HG03066 (cell line): ENCODE measurements at regions not wholly inside any gene's neighbourhood (a gene's known extent, or its start where the extent isn't known, plus 50 kb on each side); places are given as distances from the start of the nearest gene placed in this dataset.
"Not testable (repeated sequence)": the region's sequence is repeated elsewhere in the genome, so short reads cannot be mapped to it uniquely, and the experiment has no call there.

Experiments used
- ATAC-seq: cut with Tn5 transposase; IDR thresholded peaks from one replicate; pipeline ENCODE4 v1.9.1; 2021; ENCODE audit warnings: low read depth; ENCODE audit not compliant: unreplicated experiment

DNA sequence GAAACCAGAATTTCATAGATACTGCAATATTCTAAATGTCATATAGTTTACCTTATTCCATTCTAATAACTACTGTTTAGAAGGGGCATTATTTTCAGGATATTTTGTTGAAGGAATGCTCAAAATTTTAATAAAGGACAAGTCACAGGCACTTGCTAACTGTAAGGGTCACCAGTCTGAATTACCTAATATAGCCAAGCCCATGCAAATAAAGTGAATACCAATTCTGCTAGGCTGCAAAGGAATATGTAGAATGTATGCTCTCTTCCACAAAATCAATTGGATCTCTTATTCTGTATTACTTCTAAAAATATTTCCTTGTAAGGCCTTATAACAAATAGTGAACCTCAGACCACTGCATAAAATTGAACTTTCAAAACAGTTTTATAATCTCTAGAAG lies 52.3 kb upstream of the FAT4 start:
- ATAC-seq: no peak

DNA sequence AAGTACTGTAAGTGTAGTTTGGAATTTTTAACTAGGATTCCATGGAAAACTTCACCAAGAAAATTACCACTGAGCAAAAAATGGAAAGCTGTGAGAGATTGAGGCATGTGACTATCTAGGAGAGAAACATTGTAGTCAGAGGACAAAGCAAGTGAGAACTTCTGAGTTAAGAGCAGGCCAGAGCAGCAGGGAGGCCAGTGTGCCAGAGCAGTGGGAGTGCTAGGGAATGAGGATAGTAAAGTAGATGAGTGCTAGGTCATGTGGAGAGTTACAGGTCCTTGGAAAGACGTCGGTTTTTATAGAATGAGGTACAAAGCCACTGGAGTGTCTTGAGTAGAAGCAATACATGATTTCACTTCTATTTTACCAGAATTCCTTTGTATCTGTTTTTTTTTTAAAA lies 52.7 kb upstream of the FAT4 start:
- ATAC-seq: no peak

DNA sequence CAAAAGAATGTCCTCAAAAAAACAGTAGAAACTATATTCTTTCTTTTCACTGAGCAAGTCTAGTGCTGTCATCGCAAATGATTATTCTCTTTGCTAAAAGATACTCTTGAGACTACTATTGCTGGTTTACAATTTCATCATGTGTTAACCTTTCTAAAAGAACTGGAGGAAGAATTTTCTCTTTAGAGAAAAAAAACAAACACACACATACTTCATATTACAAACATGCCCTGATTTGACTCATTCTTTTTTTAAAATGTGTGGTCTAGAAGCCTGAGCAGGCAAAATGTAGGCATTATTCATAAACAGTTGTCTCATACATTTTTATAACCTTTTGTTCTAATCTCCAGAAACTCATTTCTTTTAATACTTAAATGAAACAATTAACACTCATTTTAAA lies 60.6 kb upstream of the FAT4 start:
- no peak for ATAC-seq

DNA sequence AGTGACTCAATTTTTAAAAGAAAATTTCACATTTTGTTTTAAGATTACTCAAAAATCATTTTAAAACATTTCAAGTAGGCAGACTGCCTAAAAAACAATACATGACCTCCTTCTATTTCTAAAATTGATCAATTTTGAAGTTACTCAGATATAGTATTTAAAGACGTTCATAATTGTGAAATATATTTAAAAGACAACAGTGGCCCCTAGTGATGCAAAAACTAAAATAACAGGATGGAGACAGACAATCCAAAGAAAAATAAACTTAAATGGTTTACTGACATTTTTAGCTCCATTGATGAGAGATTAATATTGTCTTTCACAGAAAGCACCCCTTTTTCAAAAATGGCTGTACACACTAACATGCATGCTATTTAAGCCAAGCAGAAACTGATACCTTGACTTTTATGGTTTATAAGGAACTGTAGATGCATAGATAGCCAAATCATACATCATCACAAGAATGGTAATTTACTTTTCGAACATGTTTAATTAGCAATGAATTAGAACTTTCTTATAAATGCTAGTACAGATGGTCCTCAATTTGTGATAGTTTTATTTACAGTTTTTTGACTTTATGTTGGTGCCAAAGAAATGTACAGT lies 69.8 kb upstream of the FAT4 start:
- no peak for ATAC-seq

DNA sequence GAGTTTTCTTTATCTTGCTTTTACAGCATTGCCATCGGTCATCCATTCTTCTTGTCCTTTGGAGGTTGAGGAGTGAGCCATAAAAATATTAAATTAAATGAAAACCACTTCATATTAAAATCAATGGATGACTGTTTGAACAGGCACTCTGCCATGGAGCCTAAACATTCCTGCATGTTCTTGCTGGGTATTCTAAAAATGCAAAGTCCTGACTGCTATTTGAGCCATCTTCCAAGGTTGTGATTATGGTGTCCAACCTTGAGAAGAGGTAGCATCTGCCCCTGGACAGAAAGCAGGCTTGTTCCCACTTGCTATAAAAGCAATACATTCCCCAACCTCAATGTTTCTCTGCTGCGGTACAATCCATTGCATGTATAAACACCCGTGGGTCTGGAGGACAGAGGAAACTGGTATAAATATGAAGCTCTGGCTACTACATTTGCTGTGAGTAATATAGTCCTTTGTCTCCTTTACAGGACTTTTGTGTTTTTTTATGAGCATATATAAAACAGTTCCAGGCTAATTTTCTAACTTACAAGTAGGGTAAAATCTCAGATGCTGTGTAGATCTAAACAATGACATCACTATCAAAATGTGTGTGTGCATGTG lies 70.9 kb upstream of the FAT4 start:
- ATAC-seq: no peak

DNA sequence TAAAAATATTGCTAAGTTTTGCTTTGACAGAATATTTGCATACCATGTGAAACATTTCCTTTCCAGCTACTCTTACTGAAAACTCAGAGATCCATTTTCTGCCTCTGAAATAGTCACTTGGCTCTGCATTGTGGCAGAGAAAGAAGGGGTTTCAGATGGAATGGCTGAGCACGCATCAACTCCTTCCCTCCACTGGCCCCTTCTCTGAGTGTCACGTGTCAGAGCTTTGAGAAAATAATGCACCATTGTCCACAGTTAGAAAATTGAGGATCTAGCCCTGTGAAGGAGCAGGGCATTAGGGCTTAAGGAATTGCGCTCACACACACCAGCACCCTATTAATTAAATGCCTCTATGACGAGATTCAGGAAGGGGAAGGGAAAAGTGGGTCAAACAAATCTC lies 78.8 kb upstream of the FAT4 start:
- ATAC-seq: no peak

DNA sequence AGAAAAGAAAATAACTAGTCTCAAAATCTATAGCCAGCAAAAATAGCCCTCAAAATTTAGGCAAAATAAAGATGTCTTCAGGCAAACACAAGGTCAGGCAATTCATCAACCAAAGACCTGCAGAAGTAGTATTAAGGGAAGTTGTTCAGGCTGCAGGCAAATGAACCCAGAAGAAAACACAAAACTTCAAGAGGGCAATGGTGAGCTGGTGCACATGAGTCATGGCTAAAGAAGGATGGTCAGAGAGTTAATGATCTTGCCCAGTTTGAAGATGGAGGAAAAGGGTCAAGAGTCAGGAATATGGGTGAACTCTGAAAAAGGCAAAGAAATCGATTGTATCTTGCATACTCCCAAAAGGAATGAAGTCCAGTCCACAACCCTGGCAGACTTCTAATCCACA lies 83.1 kb upstream of the FAT4 start:
- no peak for ATAC-seq

DNA sequence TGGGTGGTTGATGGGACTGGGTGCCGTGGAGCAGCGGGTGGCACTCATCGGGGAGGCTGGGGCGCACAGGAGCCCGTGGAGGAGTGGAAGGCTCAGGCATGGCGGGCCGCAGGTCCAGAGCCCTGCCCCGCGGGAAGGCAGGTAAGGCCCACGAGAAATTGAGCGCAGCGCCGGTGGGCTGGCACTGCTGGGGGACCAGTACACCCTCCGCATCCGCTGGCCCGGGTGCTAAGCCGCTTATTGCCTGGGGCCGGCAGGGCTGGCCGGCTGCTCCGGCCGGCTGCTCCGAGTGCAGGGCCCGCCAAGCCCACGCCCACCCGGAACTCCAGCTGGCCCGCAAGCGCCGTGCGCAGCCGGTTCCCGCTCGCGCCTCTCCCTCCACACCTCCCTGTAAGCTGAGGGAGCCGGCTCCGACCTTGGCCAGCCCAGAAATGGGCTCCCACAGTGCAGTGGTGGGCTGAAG lies 85.1 kb upstream of the FAT4 start:
- ATAC-seq: no peak

DNA sequence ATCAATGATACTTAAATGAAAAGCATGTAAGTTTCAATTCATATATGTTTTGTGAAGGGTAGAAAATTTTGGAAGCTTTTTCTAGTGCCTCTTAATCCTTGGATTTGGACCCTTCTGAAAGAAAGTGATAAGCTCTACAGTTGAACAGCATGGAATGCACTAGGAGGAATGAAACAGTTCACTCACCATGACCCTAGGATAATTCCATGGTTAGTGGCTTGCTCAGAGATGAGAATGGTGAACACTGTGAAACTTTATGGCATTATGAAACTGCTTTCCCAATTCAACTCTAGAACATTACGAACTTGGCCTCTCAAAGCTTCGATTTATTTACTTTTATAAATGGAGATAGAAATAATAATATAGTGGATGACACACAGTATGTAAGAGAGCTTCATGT lies 88.9 kb upstream of the FAT4 start:
- ATAC-seq: no peak

DNA sequence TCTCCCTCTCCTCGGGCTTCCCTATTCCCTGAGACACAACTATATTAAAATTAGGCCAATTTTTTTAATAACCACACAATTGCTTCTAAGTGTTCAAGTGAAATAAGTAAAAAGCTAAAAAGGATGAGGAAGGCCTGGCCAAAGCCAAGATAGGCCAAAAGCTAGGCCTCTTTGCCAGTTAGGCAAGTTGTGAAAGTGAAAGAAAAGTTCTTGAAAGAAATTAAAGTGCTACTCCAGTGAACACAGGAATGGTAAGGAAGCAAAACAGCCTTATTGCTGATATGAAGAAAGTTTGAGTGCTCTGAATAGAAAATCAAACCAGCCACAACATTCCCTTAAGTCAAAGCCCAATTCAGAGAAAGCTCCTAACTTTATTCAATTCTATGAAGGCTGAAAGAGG lies 114.2 kb upstream of the FAT4 start:
- ATAC-seq: no peak

DNA sequence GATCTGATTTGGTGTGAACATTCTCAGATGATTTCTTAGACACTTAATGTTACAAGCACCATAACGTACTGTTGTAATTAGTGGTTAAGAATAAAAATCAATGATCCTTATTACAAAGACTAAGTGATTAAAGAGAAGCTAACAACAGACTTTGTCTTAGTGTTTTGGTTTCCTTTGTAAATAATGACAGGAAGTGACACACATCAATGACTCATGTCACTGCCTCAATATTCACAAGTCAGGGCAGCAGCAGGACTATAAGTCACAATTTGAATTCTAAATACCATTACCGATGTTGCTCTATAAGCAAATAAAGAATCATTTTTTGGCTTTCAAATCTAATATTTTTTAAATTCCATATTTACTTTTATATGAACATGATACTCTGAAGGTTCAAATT lies 115.8 kb upstream of the FAT4 start:
- ATAC-seq: no peak

DNA sequence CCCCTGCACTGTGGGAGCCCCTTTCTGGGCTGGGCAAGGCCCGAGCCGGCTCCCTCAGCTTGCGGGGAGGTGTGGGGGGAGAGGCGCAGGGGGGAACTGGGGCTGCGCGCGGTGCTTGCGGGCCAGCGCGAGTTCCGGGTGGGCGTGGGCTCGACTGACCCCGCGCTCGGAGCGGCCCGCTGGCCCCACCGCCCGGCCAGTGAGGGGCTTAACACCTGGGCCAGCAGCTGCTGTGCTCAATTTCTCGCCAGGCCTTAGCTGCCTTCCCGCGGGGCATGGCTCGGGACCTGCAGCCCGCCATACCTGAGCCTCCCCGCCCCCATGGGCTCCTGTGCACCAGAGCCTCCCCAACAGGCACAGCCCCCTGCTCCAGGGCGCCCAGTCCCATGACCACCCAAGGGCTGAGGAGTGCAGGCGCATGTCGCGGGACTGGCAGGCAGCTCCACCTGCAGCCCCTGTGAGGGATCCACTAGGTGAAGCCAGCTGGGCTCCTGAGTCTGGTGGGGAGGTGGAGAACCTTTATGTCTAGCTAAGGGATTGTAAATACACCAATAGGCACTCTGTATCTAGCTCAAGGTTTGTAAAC lies 122.8 kb upstream of the FAT4 start:
- not testable (repeated sequence) for ATAC-seq

DNA sequence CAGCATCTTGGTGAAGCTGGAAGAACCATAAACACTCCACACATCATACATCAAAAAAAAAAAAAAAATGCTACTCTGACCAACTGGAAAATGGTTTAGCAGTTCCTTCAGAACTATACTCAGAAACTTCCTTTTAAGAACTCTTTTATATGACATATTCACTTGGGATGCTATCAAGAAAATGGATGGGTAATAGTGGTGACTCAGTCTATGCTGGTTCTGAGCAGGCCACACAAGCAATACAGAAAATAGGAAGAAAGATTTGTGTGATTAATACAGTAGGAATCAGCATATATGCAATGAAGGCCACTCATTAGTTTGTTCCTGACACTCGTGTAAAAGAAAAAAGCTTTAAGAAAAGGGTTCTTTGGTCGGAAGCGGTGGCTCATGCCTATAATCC lies 123.5 kb upstream of the FAT4 start:
- no peak for ATAC-seq

DNA sequence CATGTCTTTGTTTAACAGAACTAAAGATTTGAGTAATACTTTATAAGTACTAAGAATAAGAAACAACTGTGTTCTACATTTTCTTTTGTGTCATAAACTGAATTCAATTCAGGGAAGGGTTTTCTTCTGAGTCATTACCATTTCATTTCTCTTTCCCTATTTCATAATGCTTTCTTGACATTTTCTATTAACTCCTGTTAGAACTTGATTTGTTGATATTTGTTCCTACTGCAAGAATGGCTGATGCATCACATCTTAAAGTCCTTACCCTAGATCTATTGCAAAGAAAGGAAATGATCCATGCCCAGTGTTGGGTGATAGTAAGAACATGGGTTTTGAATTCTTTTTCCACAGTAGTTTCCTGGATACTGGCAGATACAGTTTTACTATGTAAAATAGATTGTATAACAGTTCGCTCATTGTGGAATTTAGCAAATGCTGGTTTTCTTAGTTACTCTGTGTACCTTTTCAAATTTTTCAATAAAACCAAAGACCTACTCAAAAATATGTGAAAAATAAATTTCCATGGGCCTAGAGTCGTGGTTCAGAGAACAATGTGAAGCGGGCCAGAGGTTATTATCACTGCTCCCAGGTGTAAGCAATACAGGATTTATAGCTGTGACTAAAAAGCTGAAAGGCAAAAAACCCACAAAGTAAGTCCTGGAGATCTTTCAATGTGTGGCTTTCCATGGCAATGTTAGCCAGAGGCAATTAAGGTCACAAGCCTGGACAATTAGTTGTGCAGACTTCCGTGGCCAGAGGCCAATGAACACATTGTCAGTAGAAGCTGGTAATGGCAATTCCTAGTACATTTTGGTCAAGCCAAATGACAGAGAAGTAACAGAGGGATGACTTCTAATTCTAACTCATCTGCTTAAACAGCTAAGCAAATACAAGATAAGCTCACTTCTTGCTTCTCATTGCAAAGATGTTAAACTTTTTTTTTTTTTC lies 127.3 kb upstream of the FAT4 start:
- ATAC-seq: no peak

DNA sequence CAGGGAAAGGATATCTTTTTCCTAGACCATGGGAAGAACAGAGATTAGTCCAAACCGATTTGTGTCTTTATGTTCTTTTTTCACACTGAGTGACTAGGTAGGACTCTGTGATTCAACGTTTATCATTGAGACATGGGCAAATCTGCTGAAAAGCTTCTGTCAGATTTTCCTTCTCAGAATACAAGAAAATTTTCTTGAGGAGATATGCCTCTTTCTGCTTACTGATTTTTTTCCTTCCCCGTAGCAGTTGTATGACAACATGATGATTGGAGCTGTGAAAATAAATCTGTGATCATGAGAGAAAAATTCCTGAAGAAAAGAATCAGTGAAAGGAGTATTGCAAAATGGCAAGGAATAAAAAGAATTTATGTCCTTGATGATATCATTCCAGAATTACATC lies 130.6 kb upstream of the FAT4 start:
- ATAC-seq: no peak

DNA sequence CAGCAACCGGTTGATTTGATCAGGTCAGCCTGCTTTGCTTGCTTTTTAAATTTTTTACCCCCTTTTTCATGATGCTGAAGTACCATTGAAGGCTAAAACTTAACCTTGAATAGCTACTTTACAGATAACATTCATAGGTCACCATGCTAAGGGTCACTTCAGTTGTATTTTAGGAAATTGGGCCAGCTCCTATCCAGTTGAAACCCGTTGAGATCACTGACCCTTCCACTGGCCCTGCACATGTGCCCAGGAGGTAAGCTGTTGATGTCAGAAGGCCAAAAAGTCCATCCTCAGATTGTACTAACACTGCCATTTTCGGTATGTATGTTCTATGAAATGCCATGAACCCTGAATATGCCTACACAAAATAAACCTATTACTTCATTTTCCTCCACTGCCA lies 133.0 kb upstream of the FAT4 start:
- ATAC-seq: no peak

DNA sequence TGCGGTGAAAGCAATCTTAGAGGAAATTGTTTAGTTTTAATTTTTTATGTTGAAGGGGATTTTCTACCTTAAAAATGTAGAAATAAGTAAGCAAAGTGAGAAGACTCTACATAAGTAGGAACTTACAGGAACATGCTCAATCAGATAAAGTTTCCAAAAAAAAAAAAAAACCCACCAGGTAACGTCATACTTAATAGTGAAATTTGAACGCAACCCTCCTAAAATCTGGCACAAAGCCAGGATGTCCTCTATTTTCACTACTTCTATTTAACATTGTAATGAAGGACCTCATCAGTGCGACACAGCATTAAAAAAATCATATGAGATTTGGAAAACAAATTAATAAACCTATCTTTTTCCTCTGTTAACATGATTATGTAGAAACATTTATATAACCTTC lies 135.0 kb upstream of the FAT4 start:
- no peak for ATAC-seq

DNA sequence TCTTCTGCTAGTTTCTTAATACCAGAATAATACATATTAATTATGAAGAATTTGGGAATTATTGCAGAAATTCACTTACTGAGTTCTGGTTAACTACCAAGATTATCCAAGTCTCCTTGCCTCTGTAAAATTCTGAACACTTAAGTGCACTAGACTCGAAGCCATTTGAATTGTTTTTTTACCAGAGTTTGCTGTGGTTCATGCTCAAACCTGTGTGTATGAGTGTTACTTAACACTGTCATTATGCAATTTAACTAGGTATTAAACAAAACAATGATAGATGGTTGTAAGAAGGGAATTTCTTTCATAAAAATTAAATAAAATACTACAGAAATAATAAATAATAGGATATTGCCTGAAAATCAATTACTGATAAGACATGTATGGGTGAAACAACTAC lies 145.6 kb upstream of the FAT4 start:
- no peak for ATAC-seq

DNA sequence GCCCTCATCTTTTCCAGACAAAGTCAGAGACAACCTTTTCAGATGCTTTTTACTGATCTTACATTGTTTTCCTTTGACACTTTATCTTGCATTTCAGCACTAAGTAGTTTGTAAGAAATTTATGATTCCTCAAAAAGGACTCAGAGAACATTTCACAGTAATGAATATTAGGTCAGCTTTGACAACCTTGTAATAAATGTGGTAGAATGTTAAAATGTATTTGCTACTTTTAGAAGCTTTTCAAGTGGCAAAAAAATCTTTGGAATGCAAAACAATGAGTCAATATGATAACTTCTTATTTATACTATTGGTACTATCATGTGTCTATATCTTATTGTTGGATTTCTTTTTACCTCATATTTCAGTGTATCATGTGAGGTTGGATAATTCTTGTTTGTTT lies 146.2 kb upstream of the FAT4 start:
- ATAC-seq: no peak

DNA sequence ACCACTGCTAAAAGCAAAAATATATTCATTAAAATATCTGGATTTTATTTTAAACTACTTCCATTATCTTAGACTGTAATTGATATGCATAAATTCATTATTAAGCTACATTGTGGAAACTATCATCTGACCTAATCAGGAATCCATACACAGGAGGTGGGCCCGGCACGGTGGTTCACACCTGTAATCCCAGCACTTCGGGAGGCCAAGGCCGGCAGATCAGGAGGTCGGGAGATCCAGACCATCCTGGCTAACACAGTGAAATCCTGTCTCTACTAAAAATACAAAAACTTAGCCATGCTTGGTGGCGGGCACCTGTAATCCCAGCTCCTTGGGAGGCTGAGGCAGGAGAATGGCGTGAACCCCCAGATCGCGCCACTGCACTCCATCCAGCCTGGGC lies 148.7 kb upstream of the FAT4 start:
- ATAC-seq: not testable (repeated sequence)

DNA sequence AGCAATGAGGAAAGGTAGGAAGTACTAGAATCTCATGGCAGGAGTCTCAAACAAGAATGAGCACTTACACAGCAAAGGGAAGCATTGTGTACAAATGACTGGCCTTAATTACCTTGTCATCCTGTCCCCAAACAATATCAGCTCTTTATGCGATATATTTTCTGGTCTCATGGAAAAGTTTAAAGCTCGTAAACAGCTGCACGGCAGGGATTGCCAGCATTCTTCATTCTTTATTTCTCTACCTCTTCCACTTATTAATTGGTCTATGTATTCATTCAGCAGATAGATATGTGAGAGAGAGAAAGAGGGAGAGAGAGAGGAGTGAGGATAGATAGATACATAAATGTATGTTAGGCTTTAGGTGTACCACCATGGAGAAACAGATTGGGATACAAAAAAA lies 155.8 kb upstream of the FAT4 start:
- no peak for ATAC-seq
